ENCODE measurements at regions not wholly inside any gene's neighbourhood (a gene's known extent, or its start where the extent isn't known, plus 50 kb on each side); places are given as distances from the start of the nearest gene placed in this dataset.
"Not testable (repeated sequence)": the region's sequence is repeated elsewhere in the genome, so short reads cannot be mapped to it uniquely, and the experiment has no call there.

DNA sequence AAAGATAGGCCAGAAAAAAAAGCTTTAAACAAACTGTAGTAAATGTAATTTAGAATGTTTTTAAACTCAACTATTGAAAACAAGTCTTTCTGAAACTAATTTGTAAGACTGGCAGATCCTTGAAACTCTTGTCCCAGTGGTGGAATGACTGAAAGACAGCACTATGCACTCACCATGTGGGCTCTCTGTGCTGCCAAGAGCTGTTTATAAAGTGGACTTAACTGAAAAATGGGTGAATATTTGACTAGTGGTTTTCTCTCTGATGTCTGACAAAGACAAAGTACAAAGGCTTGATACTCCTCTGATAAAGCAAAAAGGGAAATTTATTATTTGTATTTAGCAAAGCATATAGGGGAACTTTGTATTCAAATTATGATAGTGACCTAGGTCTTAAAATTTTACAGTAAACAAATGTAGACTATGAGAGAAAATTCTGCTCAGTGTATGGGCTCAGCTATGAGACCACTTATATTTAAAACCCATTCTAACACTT is 635.4 kb downstream of the NR2F1-AS1 start:
- Mint-ChIP-seq H3K4me1 (no peaks in the 10 kb centered on the region), H3K4me3 (no peak overlapping the region), H3K36me3 (peaks cover 0 to 9% (median 0%) of the 10 kb centered on the region in 3 donors), H3K27ac (no peak overlapping the region), H3K9me3 (peaks cover 2 to 26% (median 19%) of the 10 kb centered on the region in 9 donors), H3K27me3 (no peaks in the 10 kb centered on the region)
- POLR2A ChIA-PET: no interaction called here
- no peak for DNase-seq
- no peak for ATAC-seq

DNA sequence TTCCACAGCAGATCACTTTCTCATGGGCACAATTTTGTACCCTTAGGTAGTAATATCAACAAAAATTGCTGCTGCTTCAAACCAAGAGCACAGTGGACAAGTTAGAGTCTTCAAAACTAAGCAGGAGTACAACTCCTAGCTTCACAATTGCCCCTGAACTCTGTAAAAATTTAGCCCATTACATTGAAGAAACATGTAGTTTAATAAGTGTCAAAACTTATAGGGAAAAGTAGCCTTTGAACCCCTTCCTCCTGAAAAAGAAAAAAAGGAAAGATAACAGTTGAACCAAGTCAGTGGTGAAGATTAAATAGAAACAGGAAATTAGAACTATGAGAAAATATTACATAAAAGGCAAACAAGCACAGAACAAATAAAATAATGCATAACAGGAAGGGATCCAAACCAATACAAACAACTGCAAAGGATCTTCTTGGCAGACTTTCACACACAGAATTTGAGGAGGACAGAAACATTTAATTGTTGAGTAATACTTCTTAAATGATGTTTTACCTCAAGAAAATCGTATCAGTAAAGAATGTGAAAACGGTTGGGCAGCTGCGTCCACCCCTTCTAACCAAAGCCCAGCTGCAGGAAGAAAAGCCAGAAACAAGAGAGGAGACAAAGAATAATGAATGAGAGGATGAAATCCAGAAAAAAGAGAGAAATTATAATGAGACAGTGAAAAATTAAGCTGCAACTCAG is 636.0 kb downstream of the NR2F1-AS1 start:
- Mint-ChIP-seq H3K4me1 (no peaks in the 10 kb centered on the region), H3K36me3 (peaks cover 0 to 9% (median 0%) of the 10 kb centered on the region in 3 donors), H3K9me3 (peaks cover 2 to 24% (median 16%) of the 10 kb centered on the region in 9 donors), H3K27ac (no peak overlapping the region), H3K27me3 (no peaks in the 10 kb centered on the region), H3K4me3 (no peak overlapping the region)
- POLR2A ChIA-PET: no interaction called here
- DNase-seq (no peak), ATAC-seq (no peak)

DNA sequence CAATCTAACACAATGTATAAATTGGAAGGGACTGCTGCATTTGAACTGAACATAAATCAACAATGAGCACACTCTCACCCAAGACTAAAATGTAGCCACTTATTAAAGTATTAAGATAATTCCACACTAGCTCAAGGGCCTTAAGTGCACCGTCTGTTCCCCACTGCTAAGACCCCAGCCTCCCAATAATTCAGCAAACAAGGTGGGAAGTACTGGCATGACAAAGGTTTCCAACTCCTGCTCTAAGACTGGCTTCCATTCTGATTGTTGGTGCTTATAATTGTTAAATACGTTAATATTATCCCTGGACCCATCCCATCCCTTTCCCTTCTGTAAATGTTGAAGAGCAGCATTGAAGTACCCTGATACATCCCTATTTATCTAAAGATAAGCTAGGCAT is 636.7 kb downstream of the NR2F1-AS1 start:
- DNase-seq (no peak), ATAC-seq (no peak)
- Mint-ChIP-seq H3K4me1 (no peaks in the 10 kb centered on the region), H3K4me3 (no peak overlapping the region), H3K36me3 (peaks cover 0 to 9% (median 0%) of the 10 kb centered on the region in 3 donors), H3K27me3 (no peaks in the 10 kb centered on the region), H3K9me3 (peaks cover 2 to 22% (median 13%) of the 10 kb centered on the region in 9 donors), H3K27ac (no peak overlapping the region)
- POLR2A ChIA-PET: no interaction called here

DNA sequence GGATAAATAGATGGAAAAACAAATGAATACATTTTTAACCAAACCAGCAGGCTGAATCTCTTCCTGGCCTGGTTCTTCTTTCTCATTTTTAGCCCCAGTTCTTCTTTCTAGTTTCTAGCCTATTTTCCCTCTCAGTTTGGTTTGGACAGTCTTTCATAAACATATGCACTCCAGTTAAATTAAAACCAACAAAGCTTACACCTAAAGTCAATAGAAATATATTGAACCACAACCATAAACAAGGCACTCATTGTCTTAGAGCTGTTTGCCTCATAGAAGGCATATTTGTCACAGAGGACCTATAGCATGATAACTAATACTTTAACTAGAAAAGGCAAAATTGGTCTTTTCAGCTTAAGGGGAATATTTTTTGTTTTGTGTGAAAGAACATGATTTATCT is 638.3 kb downstream of the NR2F1-AS1 start:
- H3K27ac Mint-ChIP-seq: no peak overlapping the region
- ATAC-seq: no peak
- POLR2A ChIA-PET: no interaction called here
- DNase-seq: no peak
- no peaks in the 10 kb centered on the region for H3K4me1 Mint-ChIP-seq
- no peaks in the 10 kb centered on the region for H3K27me3 Mint-ChIP-seq
- peaks cover 0 to 8% (median 2%) of the 10 kb centered on the region in 9 donors for H3K9me3 Mint-ChIP-seq
- H3K4me3 Mint-ChIP-seq: no peak overlapping the region
- H3K36me3 Mint-ChIP-seq: no peaks in the 10 kb centered on the region

DNA sequence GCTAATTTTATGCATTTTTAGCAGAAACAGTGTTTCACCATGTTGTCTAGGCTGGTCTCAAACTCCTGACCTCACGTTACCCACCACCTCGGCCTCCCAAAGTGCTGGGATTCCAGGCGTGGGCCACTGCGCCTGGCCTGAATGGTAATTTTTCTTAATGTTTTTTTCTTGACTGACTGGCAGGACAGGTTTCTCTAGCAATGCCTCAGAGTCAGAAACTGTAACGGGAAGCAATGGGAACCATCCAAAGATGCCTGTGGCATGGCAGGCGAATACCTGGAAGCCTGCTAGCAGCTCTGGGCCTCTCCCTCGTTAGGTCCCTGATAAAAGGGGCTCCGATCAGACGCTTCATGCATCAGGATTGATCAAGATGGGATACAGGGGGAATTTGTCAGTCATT is 639.2 kb downstream of the NR2F1-AS1 start:
- Mint-ChIP-seq H3K27ac (no peak overlapping the region), H3K4me3 (no peak overlapping the region), H3K27me3 (no peaks in the 10 kb centered on the region), H3K9me3 (peaks cover 0 to 5% (median 0%) of the 10 kb centered on the region in 9 donors), H3K4me1 (no peaks in the 10 kb centered on the region), H3K36me3 (no peaks in the 10 kb centered on the region)
- DNase-seq (no peak), ATAC-seq (no peak)
- POLR2A ChIA-PET: no interaction called here

DNA sequence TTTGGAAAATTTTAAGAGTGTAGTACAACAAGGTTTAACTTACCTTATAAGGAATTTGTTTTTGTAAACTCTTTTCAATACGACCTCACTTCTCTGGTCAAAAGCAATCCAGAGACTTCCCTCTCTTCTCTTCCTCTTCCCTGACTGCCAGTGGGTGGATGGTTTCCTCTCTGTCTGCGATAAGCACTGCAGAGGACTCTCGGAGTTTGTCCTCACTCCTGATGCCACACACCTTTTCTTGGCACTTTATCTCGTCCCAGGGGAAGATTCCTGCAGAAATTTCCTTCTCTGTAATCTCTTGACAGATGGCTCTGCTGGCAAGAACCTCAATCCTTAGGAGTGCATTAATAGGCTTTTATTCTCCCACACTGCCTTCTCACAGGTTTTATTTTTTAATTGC is 641.6 kb downstream of the NR2F1-AS1 start:
- Mint-ChIP-seq H3K36me3 (no peaks in the 10 kb centered on the region), H3K27me3 (no peaks in the 10 kb centered on the region), H3K27ac (no peak overlapping the region), H3K9me3 (peaks cover 0 to 5% (median 0%) of the 10 kb centered on the region in 9 donors), H3K4me3 (no peak overlapping the region), H3K4me1 (no peaks in the 10 kb centered on the region)
- no peak for ATAC-seq
- POLR2A ChIA-PET: no interaction called here
- no peak for DNase-seq

DNA sequence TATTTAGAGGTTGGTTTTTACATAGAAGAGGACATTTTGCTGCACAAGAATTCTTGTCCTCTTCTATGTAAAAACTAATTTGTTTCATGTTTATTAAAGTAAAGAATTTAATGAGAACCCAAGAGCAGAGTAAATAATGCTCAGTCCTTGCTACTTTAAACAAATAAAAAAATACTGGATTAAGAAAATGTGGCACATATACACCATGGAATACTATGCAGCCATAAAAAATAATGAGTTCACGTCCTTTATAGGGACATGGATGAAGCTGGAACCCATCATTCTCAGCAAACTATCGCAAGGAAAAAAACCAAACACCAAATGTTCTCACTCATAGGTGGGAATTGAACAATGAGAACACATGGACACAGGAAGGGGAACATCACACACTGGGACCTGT is 643.6 kb downstream of the NR2F1-AS1 start:
- POLR2A ChIA-PET, DNase-seq, H3K4me1 Mint-ChIP-seq, H3K9me3 Mint-ChIP-seq, ATAC-seq, H3K27me3 Mint-ChIP-seq, H3K4me3 Mint-ChIP-seq, H3K27ac Mint-ChIP-seq, H3K36me3 Mint-ChIP-seq: not testable (repeated sequence)

DNA sequence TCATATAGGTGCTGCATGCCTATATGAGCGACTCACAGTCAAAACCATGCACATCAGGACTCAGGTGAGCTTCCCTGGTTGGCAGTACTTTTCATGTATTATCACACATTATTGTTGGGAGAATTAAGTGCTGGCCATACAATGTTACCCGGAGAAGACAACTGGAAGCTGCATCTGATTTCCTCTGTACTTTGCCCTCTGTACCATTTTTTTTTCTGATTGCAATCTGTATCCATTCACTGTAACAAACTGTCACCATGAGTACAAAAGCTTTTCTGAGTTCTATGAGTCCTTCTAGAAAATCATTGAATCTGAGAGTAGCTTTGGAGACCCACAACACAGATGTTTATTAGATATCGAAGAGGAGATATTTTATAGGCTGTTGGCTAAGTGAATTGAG is 651.0 kb downstream of the NR2F1-AS1 start:
- Mint-ChIP-seq H3K27me3 (no peaks in the 10 kb centered on the region), H3K4me3 (no peak overlapping the region), H3K36me3 (no peaks in the 10 kb centered on the region), H3K4me1 (no peaks in the 10 kb centered on the region), H3K9me3 (peaks cover 0 to 8% (median under 1%) of the 10 kb centered on the region in 9 donors), H3K27ac (no peak overlapping the region)
- ATAC-seq: no peak
- DNase-seq: no peak
- POLR2A ChIA-PET: no interaction called here

DNA sequence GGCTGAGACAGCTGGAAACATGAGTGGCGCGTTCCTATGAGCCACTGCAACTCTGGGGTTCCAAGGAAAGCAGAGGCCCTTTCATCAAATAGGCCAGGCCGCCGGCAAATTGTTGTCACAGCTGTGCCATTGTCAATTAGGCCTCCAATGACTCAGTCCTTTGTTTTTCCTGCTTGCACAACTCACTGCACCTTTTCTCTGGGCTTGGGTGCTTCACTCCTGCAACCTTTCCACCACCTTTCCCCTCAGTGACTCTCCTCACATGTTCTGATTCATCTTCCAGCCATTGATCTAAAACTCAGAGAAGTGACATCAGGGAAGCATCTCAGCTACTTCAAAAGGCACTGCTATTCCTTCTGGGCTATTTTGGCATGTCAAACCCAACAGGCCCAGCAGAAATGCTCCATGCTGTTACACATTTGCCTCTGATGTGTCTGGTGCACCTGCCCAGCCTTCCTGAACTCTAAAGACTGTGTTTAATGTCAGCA is 653.7 kb downstream of the NR2F1-AS1 start:
- DNase-seq (no peak), ATAC-seq (no peak)
- no peaks in the 10 kb centered on the region for H3K36me3 Mint-ChIP-seq
- no peak overlapping the region for H3K27ac Mint-ChIP-seq
- peaks cover 0 to 8% (median 0%) of the 10 kb centered on the region in 9 donors for H3K9me3 Mint-ChIP-seq
- POLR2A ChIA-PET: no interaction called here
- no peaks in the 10 kb centered on the region for H3K4me1 Mint-ChIP-seq
- H3K27me3 Mint-ChIP-seq: no peaks in the 10 kb centered on the region
- no peak overlapping the region for H3K4me3 Mint-ChIP-seq

DNA sequence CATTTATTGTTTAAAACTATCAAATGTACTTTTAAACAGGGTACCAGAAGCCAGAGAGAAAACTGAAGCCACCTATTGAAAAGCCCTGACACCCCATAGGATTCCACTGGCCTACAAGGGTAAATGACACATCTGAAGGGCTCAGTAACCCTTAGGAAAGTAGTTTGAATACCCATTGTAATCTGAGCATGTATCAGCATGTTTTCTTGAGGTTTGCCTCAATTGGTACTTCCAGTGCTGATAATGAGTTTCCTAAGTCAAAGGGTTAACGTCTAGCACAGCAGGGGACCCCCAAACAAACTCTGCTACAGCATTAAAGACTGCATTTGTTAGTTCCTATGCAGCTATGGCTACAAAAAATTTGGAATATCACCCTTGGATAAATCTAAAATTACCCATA is 657.1 kb downstream of the NR2F1-AS1 start:
- ATAC-seq (no peak), DNase-seq (no peak)
- no peaks in the 10 kb centered on the region for H3K36me3 Mint-ChIP-seq
- H3K4me1 Mint-ChIP-seq: no peaks in the 10 kb centered on the region
- peaks cover 0 to 2% (median 0%) of the 10 kb centered on the region in 5 donors for H3K27me3 Mint-ChIP-seq
- H3K4me3 Mint-ChIP-seq: no peak overlapping the region
- no peak overlapping the region for H3K27ac Mint-ChIP-seq
- peaks cover 0 to 3% (median 0%) of the 10 kb centered on the region in 9 donors for H3K9me3 Mint-ChIP-seq
- POLR2A ChIA-PET: no interaction called here

DNA sequence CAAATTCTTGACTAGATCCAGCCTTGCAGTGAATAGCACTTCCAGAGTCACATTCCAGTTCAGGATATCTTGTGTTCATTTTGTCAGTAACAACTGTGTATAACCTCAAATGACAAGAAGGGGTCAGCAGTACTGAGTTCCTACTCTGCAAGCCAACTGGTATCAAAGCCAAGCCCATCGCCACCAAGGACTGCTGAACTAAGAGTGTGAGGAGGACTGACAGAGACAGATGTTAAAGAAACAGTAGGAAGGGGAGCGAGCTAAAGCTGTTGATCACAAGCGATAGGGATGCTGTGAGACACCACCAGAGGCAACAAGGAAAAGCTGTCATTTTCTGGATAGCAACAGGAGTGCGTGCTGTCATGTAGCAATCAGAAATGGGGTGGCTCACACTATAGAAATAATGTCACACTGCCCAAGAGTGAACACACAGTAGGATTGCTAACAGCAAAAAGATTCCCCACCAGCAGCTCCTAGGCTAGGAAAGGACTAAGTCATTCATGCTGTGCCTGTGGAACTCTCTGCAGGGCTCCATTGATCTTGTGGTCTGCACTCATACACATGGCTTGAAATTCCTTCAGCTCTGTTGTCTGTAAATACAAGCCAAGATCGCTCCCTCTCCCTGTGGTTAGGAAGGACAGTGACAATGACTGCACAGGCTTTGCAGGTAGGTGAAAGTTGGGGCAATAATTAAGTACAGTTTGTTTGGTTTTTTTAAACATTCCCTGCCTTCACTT is 658.6 kb downstream of the NR2F1-AS1 start:
- Mint-ChIP-seq H3K9me3 (peaks cover 0 to 3% (median 0%) of the 10 kb centered on the region in 9 donors), H3K4me1 (no peaks in the 10 kb centered on the region), H3K27ac (no peak overlapping the region), H3K36me3 (no peaks in the 10 kb centered on the region), H3K4me3 (no peak overlapping the region), H3K27me3 (peaks cover 0 to 2% (median 0%) of the 10 kb centered on the region in 5 donors)
- ATAC-seq (no peak), DNase-seq (no peak)
- POLR2A ChIA-PET: no interaction called here

DNA sequence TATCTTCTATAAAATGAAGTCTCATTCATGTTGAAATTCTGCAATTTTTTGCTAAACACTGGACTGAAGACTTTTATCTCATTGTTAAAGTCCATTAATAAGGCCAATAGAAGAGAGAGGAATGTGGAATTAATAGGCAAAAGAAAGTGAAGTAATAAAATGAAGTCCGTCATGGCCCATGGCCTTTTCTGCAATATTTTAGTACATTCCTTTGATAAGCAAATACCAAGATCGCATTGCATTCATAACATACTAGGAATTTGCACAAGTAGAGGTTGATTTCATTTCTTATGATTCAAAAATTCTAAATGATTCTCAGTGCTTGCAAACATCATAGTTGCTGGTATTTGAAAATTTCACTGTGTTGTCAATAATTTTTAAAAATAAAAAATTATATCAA is 664.0 kb downstream of the NR2F1-AS1 start:
- no peak for ATAC-seq
- Mint-ChIP-seq H3K27ac (no peak overlapping the region), H3K9me3 (peaks cover 0 to 9% (median 0%) of the 10 kb centered on the region in 9 donors), H3K4me3 (no peak overlapping the region), H3K36me3 (no peaks in the 10 kb centered on the region), H3K27me3 (peaks cover 0 to 3% (median 0%) of the 10 kb centered on the region in 5 donors), H3K4me1 (no peaks in the 10 kb centered on the region)
- POLR2A ChIA-PET: no interaction called here
- no peak for DNase-seq

DNA sequence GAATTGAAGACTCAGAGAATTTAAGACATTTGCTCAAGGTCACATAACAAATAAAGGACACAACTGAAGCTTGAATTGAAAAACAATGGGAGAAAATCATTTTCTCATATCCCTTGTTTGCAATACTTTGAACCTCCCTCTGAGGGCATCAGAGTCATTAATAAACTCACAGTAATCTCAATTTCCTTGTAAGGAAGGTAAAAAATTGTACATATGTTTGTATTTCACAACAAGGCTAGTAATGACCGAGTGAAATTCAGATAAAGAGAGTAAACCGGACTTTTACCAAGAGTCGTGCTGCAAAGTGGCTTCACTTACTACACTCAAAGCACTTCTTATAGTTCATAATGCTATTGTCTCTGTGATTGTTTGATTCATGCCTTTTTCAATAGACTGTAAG is 665.0 kb downstream of the NR2F1-AS1 start:
- Mint-ChIP-seq H3K36me3 (no peaks in the 10 kb centered on the region), H3K4me1 (no peaks in the 10 kb centered on the region), H3K27me3 (peaks cover 0 to 2% (median 0%) of the 10 kb centered on the region in 5 donors), H3K4me3 (no peak overlapping the region), H3K9me3 (peaks cover 0 to 9% (median 0%) of the 10 kb centered on the region in 9 donors), H3K27ac (no peak overlapping the region)
- DNase-seq (no peak), ATAC-seq (no peak)
- POLR2A ChIA-PET: no interaction called here
